ENCODE measurements at regions not wholly inside any gene's neighbourhood (a gene's known extent, or its start where the extent isn't known, plus 50 kb on each side); places are given as distances from the start of the nearest gene placed in this dataset.

DNA sequence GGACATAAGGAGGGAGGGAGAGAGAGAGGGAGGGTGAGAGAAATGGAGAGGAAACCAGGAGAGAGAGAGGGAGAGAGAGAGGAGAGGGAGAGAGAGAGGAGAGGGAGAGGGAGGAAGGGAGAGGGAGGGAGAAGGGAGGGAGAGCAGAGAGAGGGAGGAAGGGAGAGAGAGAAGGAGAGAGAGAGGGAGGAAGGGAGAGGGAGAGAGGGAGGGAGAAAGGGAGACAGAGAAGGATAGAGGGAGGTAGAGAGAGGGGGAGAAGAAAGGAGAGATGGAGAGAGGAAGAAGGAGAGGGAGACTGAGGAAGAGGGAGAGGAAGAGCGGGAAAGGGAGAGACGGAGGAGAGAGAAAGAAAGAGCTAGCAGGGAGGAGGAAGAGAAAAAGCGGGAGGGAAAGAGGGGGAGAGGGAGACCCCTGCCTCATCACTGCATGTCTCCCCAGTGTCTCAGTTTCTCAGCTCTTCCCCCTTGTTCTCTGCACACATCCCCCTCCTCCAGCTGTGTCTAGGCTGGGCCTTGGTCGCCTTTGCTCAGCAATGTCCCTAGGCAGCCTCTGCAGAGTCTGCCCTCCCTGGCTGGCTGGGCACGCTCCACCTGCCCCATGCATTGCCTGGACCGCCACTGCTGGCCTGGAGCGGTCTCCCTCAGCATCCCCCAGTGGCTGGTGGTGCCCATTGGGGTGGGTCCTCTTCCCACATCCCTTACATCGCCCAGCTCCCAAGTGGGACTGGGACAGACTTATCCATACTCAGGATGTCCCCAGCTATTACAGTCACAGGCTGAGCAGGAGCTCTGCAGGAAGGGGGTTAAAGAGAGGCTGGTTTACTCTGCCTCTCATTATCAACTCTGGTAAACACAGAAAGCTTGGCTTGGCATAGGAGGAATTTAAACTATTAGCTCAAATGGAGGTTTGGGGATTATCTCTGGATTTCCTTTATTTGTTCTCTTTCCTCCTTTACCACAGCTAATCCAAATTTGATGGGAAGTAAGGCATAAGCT lies 85.7 kb upstream of the APCDD1 start:
- no peak for DNase-seq
- no peak for ATAC-seq (ENCODE audit: poor library complexity)

DNA sequence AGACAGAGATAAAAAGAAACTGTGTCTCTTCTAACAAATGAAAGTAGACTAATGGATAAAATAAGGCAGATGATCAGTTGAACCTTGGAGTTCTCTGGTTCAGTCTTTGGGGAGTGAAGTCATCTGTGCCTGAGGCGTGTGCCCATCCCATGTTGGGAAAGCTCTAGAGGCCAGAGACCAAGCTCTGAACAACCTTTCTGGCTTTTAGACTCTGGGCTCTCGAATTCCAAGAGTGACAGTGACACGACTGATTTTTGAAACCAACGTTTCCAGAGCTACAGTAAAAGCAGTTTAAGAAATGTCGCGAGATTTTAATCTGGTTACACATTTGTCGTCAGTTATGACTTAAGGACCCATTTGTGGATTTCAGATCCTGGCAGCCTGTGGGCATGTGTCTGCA lies 83.7 kb upstream of the APCDD1 start:
- intact Hi-C loops (cut with DNase I): no loop called here
- DNase-seq (no peak), ATAC-seq (ENCODE audit: poor library complexity) (no peak)

More for the DNA sequence above, 85.7 kb upstream of the APCDD1 start:
- intact Hi-C loops (cut with DNase I): no loop called here

DNA sequence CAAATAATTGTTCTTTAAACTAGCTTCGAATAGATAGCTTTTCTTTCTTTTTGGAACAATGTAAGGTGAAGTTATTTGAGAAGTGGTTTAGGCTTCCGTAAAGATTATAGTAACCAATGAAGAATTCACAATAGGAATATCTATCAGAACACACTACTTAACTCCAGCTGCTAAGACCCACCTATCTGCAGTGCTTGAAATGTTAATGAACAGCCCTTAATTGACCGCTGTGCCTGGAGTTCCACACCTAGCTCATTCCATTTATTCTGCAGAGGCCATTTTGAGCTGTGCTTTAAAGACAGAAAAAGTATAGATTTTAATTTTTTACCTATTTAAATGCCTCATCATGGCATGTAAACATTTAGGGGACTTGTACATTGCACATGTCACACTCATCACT lies 83.3 kb upstream of the APCDD1 start:
- DNase-seq: no peak
- no peak for ATAC-seq (ENCODE audit: poor library complexity)
- intact Hi-C loops (cut with DNase I): no loop called here

DNA sequence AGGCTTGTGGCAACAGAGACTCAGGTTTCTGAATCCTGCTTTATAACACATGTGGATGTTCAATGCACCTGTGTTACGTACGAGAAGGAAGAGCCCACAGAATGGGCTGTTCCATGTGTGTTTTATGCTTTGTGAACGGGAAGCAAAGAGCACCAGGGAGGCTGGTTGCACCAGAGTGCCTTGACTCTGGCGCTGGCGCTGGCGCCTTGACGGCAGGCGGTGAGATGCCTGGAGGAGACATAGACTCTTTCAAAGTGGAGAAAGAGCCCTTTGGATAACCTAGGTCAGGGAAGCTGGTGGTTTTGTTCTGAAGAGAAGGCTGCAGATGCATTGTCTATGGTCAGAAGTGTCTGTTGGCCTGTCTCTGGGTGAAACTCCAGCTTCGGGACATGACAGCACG lies 80.2 kb upstream of the APCDD1 start:
- ATAC-seq (ENCODE audit: poor library complexity) (no peak), DNase-seq (no peak)
- intact Hi-C loops (cut with DNase I): no loop called here

DNA sequence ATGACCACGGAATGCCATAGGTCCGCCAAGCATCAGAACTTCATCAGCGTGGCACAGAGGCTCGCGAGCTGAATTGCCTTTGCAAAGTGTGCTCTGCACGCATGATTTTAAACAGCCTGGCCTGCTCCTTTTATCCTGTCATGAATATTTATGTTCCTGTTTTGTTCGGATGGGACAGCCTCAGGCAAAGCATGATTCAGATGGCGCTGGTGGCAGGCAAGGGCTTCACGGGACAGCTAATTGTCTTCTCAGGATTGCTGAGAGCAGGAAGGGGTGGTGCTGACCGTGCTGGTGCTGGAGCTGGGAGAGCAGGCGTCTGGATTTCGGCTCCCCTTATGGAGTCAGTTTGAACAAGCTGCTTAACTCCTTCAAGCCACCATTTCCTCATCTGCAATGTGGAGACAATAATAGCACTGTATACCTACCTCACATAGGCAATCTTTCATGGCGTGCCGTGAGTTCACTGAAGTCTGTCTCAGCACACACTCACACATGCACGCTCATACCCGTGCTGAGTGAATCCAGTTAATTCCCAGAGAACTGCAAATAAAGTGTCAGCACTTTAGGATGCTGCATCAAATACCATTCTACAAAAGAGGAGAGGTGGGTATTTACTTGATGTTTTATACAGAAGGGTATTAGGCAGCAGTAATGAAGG lies 79.7 kb upstream of the APCDD1 start:
- ATAC-seq (ENCODE audit: poor library complexity): no peak
- intact Hi-C loops (cut with DNase I): no loop called here
- no peak for DNase-seq

DNA sequence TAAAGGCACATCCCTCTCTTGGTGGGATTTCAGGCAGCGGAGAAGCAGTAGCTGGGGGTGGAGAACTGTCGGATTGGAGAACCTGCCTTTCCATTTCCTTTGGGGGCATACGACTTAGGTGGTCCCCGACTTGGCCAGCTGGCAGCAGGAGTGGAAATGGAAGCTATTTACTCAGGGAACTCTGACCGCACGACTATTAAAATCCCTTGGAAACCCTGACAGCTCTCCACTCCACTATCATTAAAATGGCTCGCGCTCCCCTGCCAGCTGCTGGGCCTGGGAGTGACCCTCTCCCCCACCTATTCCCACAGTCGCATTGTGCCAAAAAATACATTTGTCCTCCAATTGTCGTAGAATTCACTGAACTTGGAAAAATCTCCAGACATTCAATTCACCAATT lies 77.7 kb upstream of the APCDD1 start:
- peak; percentile 59 for DNase-seq
- peak; percentile 70 for ATAC-seq (ENCODE audit: poor library complexity)
- intact Hi-C loops (cut with DNase I): no loop called here

DNA sequence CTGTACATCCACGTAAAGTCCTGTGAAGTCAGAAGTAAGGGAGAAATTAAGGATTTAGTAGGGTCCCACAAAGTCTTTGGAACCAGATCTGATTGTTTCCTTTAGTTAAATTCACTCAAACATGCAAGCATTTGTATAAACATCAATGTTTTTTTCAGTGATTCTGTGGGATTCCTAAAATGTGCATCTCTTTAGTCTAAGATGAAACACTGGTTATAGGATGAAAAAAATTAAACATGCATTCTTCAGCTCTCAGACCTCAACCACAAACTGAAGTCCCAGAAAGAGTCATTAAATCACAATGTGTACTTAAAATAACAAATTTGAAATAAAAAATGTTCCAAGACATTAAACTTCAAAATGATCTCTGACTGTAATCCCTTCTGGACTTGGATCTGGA lies 76.5 kb upstream of the APCDD1 start:
- intact Hi-C loops (cut with DNase I): no loop called here
- no peak for DNase-seq
- ATAC-seq (ENCODE audit: poor library complexity): no peak

DNA sequence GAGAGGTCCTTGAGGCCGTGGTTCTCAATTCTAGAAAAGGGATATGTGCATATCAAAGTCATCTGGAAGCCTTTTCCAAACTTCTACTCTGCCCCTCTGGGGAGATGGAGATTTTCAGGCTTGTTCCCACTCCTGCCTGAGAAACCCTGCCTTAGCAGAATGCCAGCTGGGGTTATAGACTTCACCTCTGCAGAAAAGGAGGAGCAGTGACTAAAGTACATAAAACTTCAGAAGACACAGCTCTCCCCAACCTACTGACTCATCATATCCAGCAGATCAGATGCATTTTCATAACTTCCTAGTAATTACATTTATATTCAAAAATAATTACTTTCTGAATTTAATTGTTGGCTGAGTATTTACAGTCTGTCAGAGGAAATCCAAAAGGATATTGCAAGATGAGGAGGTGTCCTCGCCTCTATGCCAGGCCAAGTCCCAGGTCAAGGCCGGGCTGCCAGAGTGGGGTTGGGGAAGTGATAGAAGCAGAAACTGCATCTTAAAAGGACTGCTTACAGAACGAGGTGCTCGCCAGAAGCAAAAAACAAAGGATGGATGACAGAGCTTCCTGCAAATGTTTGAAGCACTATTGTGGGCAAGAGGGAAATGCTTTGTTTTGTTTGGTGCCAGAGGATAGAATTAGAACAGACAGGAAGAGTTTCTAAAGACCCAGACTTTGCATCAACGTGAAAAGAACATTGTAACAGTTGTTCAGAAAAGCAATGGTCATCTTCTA lies 75.6 kb upstream of the APCDD1 start:
- ATAC-seq (ENCODE audit: poor library complexity): no peak
- DNase-seq: no peak
- intact Hi-C loops (cut with DNase I): no loop called here

DNA sequence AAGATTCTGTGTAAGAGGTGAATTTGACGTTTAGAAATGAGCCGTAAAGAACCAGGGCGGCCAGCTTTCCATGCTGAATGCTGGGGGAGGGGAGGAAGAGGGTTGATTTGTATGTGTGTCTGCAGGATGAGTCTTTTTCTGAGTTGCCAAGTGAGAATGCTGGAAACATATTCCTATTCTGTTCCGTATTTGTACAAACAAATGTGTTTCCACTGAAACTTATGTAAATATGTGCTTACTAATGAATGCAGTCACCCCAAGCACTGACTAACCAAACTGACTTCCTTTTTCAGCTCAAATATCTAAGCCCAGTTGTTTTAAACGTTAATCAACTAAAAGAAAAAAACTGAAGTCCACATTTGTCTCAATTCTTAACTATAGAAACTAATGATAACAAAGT lies 74.9 kb upstream of the APCDD1 start:
- intact Hi-C loops (cut with DNase I): no loop called here
- no peak for DNase-seq
- ATAC-seq (ENCODE audit: poor library complexity): no peak

DNA sequence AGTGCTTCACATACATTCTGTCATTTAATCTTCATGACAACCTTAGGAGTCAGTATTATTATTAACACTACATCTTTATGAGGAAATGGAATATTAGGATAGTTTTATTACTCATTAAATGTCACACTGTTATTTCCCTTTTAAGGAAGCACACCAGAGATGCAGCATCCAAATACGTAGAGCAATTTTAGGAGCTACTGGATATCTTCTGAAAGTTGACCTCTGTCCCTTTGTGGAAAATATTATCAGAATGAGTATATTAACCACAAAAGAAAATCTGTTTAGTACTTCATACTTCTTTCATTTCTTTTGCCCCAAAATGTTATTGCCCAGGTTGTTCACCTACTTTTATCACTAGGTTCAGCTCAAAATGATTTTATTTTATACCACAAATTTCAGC lies 72.9 kb upstream of the APCDD1 start:
- ATAC-seq (ENCODE audit: poor library complexity) (no peak), DNase-seq (no peak)
- intact Hi-C loops (cut with DNase I): no loop called here

DNA sequence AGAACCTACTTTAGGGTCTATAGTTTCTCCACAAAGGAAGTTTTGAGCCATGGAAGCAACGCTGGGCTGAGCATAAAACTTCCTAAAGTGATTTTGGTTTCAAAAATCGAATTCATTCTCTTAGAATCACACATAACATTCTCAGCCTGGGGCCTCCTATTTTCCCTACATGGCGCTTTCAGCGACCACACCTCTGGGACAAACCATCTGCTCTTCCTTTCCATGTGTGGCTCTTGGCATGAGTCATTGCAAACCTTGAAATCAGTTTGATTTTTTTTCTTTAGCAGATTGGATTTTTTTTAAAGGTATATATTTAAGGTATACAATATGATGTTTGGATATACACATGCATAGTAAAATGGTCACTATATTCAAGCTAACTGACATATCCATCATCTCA lies 72.5 kb upstream of the APCDD1 start:
- DNase-seq (no peak), ATAC-seq (ENCODE audit: poor library complexity) (no peak)
- intact Hi-C loops (cut with DNase I): no loop called here

DNA sequence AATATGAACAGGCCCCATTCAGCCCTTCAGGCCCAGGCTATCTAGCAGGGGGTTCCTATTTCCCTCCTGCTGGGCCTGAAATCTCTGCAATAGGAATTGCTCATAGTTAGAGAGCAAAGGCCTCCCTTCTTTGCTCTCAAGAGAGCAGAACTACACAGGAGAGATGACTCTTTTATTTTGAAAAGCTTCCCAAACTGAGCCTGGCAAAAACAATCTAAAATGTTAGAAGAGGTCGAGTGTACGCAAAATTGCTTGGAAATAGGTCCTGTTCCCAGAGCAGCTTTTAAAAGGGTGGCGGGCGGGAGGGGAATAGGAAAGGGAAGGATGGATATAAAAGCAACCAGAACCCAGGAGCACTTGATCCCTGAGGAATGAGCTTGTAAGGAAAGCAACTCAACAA lies 68.4 kb upstream of the APCDD1 start:
- DNase-seq (no peak), ATAC-seq (ENCODE audit: poor library complexity) (peak; percentile 55)
- intact Hi-C loops (cut with DNase I): no loop called here

DNA sequence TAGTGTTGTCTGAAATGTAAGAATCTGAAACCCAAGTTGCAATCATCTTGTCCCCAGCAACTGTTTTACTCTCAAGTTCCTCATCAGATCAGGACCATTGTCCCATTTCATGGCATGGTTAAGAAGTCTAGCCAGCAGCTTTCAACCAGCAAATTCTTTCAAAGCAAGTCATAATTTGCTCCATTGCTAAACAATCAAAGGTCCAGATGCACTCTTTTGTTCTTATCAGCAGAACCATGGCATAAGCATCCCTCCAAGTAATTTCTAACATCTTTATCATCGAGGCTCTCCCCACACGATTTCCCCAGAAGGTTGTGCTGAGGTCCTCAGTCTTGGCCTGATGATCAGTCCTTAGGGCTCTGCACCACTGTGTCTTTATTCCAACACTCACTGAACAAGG lies 67.5 kb upstream of the APCDD1 start:
- DNase-seq (no peak), ATAC-seq (ENCODE audit: poor library complexity) (no peak)
- intact Hi-C loops (cut with DNase I): no loop called here

DNA sequence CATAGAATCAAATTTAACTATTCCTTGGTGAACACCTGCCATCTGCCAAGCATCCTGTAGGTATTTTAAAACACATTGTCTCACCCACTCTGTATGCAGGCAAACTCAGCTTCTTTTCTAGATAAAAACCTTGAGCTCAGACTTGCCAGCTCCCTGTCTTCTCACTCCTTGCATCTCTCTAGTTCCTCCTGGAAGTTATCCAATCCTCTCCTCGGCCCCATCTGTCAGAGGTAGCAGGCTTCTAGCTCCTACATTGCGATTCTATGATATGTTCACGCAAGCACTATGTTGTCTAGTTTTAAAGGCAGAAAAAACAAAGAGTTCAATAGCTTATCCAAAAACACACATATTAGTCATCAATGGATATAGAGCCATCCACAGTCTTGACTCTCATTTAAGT lies 67.0 kb upstream of the APCDD1 start:
- no peak for DNase-seq
- intact Hi-C loops (cut with DNase I): no loop called here
- no peak for ATAC-seq (ENCODE audit: poor library complexity)

DNA sequence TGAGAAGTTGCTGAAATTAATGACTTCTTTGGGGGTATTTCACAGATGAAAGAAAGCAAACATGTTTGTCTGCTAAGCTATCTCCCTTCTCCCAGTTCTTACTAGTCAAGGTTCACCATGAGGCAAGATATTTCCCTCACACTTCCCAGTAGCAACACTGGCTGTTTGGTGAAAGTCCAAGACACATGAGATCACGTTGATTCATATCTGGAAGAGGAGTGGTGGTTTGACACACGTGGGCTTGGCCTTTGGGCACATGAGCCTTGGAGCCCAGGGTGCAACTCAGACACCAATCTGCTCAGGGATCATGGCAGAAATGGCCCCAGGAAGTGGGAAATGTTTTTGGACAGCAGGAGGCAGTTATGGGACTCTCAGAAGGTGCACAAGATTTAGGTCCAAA lies 66.1 kb upstream of the APCDD1 start:
- intact Hi-C loops (cut with DNase I): no loop called here
- DNase-seq (no peak), ATAC-seq (ENCODE audit: poor library complexity) (no peak)

DNA sequence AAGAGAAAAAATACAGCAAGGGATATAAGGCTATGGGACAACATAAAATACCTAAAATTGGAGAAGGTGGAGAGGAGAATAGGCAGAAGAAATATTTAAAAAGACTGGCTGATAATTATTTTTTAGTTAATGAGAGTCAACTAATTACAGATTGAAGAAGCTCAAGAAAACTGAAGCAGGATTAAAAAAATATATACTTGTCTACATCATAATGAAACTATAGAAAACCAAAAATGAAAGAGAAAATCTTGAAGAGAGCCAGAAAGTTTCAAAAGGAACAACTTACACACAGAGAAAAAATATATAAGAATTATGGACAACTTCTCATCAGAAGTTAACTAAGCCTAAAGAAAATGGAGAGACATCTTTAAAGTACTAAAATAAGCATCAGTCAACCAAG lies 62.9 kb upstream of the APCDD1 start:
- ATAC-seq (ENCODE audit: poor library complexity) (no peak), DNase-seq (no peak)
- intact Hi-C loops (cut with DNase I): no loop called here

DNA sequence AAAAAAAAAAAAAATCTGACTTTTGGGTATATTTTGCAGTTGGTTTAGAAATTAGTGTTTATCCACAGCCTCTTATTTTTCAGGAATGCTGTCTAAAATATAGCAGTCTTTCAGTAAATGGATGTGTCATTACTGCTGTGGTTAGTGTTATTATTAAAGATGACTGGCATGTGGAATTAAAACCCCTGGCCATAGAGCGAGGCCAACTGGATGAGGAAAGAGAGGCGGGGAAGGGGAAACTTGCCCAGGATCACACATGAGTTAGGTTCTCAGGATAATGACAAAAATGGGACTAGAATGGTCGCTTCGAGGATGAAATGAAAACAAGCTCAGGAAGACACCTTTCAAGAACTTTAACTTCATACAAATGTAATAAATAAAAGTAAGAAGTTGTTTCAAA lies 57.4 kb upstream of the APCDD1 start:
- intact Hi-C loops (cut with DNase I): no loop called here
- DNase-seq (no peak), ATAC-seq (ENCODE audit: poor library complexity) (no peak)

DNA sequence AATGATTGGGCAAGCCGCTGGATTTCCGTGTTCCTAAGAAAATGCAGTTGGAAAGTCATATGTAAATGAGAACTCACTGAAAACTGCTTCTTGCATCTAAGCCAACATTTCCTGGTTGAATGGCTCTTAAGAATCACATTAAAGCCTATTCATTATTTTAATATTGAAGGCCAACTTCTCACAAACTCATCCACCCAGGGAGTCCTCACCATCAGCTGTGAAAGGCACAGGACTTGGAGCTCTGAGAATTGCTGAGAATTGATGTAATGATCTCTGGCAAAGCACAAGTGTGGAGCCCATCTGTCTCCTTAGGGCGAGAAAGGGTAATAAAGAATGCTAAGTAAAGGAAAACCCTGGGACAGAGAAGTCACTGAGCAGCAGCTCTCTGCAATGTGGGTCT lies 55.9 kb upstream of the APCDD1 start:
- ATAC-seq (ENCODE audit: poor library complexity): no peak
- intact Hi-C loops (cut with DNase I): no loop called here
- DNase-seq: no peak

DNA sequence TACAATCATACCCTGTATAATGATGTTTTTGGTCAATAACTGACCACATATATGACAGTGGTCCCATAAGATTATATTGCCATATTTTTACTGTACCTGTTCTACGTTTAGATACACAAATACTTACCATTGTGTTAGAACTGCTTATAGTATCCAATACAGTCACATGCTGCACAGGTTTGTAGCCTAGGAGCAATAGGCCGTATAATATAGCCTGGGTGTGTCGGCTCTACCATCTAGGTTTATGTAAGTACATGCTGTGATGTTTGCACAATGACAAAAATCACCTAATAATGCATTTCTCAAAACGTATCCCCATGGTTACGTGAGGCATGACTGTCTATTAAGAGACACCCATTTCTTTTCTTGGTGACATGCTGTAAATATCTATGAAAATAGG lies 55.0 kb upstream of the APCDD1 start:
- intact Hi-C loops (cut with DNase I): no loop called here
- no peak for ATAC-seq (ENCODE audit: poor library complexity)

More for the DNA sequence above, 55.0 kb upstream of the APCDD1 start:
- no peak for DNase-seq

All from Right ventricle myocardium superior (tissue), 1 donor.